Nephron (organoid): ENCODE measurements at regions not wholly inside any gene's neighbourhood (a gene's known extent, or its start where the extent isn't known, plus 50 kb on each side); places are given as distances from the start of the nearest gene placed in this dataset.

Source experiments
- H3K27ac Mint-ChIP-seq, 3 experiments: 2 replicates each; pipeline ENCODE4 v1.8.0; 2020; ENCODE audit warnings: mixed read lengths in 3 of 3, mild to moderate bottlenecking in 2 of 3, moderate library complexity in 1 of 3
- H3K27me3 Mint-ChIP-seq: 2 replicates; pipeline ENCODE4 v1.8.0; 2021; ENCODE audit warnings: low read depth, mild to moderate bottlenecking, moderate library complexity, mixed read lengths
- H3K36me3 Mint-ChIP-seq: 2 replicates; pipeline ENCODE4 v1.8.0; 2020; ENCODE audit warnings: low read depth, mixed read lengths
- H3K4me1 Mint-ChIP-seq: 2 replicates; pipeline ENCODE4 v1.8.0; 2020; ENCODE audit warnings: mixed read lengths
- H3K4me3 Mint-ChIP-seq, 3 experiments: 2 replicates each; pipeline ENCODE4 v1.8.0; 2020; ENCODE audit warnings: mild to moderate bottlenecking in 3 of 3, mixed read lengths in 3 of 3, moderate library complexity in 2 of 3
- H3K9me3 Mint-ChIP-seq: 2 replicates; pipeline ENCODE4 v1.8.0; 2020; ENCODE audit warnings: mixed read lengths
- CTCF ChIP-seq, 3 experiments: fragments of 200-600 bp; sonication (generic); IDR thresholded peaks; one replicate each; pipeline ENCODE4 v1.5.0; 2021; ENCODE audit warnings: antibody characterized with exemption in 3 of 3; ENCODE audit not compliant: unreplicated experiment in 3 of 3

GRCh38 chr20:47406849-47407682, 50.6 kb upstream of the ZMYND8 start:
- Mint-ChIP-seq H3K4me3 (no peak overlapping the region), H3K27ac (peak overlapping the region in 1 of 3 experiments; percentile 26), H3K27me3 (peaks cover 6% of the 10 kb centered on the region), H3K4me1 (no peaks in the 10 kb centered on the region), H3K36me3 (no peaks in the 10 kb centered on the region), H3K9me3 (no peaks in the 10 kb centered on the region)
- TF ChIP-seq CTCF (IDR thresholded peaks at IDR 0.05; ENCODE audit: unreplicated experiment in 3 of 3) = no peak

GRCh38 chr20:47411161-47411560, 54.7 kb upstream of the ZMYND8 start:
- Mint-ChIP-seq H3K27me3 (no peaks in the 10 kb centered on the region), H3K36me3 (no peaks in the 10 kb centered on the region), H3K27ac (no peak overlapping the region), H3K4me1 (peaks cover 5% of the 10 kb centered on the region), H3K4me3 (no peak overlapping the region), H3K9me3 (no peaks in the 10 kb centered on the region)
- TF ChIP-seq CTCF (IDR thresholded peaks at IDR 0.05; ENCODE audit: unreplicated experiment in 3 of 3) = no peak

- Mint-ChIP-seq H3K4me3 (no peak overlapping the region), H3K4me1 (peaks cover 5% of the 10 kb centered on the region), H3K36me3 (no peaks in the 10 kb centered on the region), H3K27ac (no peak overlapping the region), H3K9me3 (no peaks in the 10 kb centered on the region), H3K27me3 (no peaks in the 10 kb centered on the region)
- no peak for TF ChIP-seq CTCF (IDR thresholded peaks at IDR 0.05; ENCODE audit: unreplicated experiment in 3 of 3)
Observed at GRCh38 chr20:47412083-47412482, 55.6 kb upstream of the ZMYND8 start.

GRCh38 chr20:47413189-47413588, 56.7 kb upstream of the ZMYND8 start:
- no peaks in the 10 kb centered on the region for H3K27me3 Mint-ChIP-seq
- no peaks in the 10 kb centered on the region for H3K9me3 Mint-ChIP-seq

GRCh38 chr20:47417245-47418068, 61.0 kb upstream of the ZMYND8 start:
- Mint-ChIP-seq H3K27ac (no peak overlapping the region), H3K9me3 (no peaks in the 10 kb centered on the region), H3K27me3 (peaks cover 4% of the 10 kb centered on the region), H3K36me3 (no peaks in the 10 kb centered on the region), H3K4me1 (peaks cover 10% of the 10 kb centered on the region), H3K4me3 (no peak overlapping the region)
- no peak for TF ChIP-seq CTCF (IDR thresholded peaks at IDR 0.05; ENCODE audit: unreplicated experiment in 3 of 3)

More at GRCh38 chr20:47413189-47413588, 56.7 kb upstream of the ZMYND8 start:
- H3K4me1 Mint-ChIP-seq = peaks cover 5% of the 10 kb centered on the region
- no peaks in the 10 kb centered on the region for H3K36me3 Mint-ChIP-seq
- no peak for TF ChIP-seq CTCF (IDR thresholded peaks at IDR 0.05; ENCODE audit: unreplicated experiment in 3 of 3)
- H3K4me3 Mint-ChIP-seq = no peak overlapping the region
- no peak overlapping the region for H3K27ac Mint-ChIP-seq
